ENCODE measurements at regions not wholly inside any gene's neighbourhood (a gene's known extent, or its start where the extent isn't known, plus 50 kb on each side); places are given as distances from the start of the nearest gene placed in this dataset.

DNA sequence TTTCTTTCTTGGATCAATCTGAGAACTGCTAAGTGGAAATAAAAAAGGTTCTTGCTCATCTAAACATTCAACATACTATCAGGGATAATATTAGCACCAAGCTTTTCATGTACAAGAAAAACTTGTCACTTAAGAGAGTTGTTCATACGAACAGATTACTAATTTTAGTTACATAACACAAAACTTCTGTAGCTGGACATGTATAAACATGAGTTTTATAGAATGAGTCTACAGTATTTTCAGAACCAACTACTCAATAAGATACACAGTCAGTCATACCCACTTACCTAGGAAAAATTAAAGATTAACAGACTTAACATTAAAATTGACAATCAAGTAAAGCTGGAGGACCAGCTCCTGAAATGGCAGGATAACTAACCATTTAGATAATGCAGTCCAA, 540.1 kb upstream of the FAM241A start:
- Histone ChIP-seq H3K4me2 (ENCODE audit: insufficient read depth, low read length) (no peak overlapping the region), H3K36me3 (ENCODE audit: control insufficient read depth, insufficient read depth, low read length) (no peaks in the 10 kb centered on the region), H3K79me2 (ENCODE audit: control insufficient read depth, insufficient read depth, low read length) (no peaks in the 10 kb centered on the region), H3K4me3 (no peak overlapping the region), H2AFZ (ENCODE audit: low read depth, low read length) (no peak overlapping the region), H3K27me3 (ENCODE audit: control insufficient read depth in 2 of 2, insufficient read depth in 2 of 2, low read length in 2 of 2) (no peaks in the 10 kb centered on the region), H3K9me1 (ENCODE audit: control insufficient read depth, insufficient read depth, low read length) (no peaks in the 10 kb centered on the region), H3K9ac (ENCODE audit: insufficient read depth in 1 of 2, low read depth in 2 of 2, low read length in 2 of 2) (no peak overlapping the region), H3K4me1 (replicated peaks in 1 of 2; ENCODE audit: control insufficient read depth in 2 of 2, insufficient read depth in 2 of 2, low read length in 2 of 2) (no peaks in the 10 kb centered on the region), H3K9me3 (replicated peaks; ENCODE audit: control insufficient read depth, insufficient read depth, low read depth, low read length) (no peaks in the 10 kb centered on the region), H3K27ac (ENCODE audit: extremely low read depth, low read depth, low read length) (no peak overlapping the region), H4K20me1 (replicated peaks; ENCODE audit: control insufficient read depth, insufficient read depth, low read length) (no peaks in the 10 kb centered on the region)
- ChIA-PET CTCF (ENCODE audit: low intra/inter-chr PET ratio) (no interaction called here), POLR2A (no interaction called here)
- DNase-seq (ENCODE audit: extremely low read depth in 1 of 4, low spot score in 3 of 4) (no peak), ATAC-seq (no peak), FAIRE-seq (no peak)
- no peak for TF ChIP-seq ZNF124 (CRISPR knock-in tag; IDR thresholded peaks at IDR 0.05)
- TF ChIP-seq ZNF766 (CRISPR knock-in tag; conservative IDR thresholded peaks at IDR 0.05) = no peak
- TF ChIP-seq MTA3 (IDR thresholded peaks at IDR 0.05; ENCODE audit: borderline replicate concordance) = no peak
- TF ChIP-seq ZNF699 (CRISPR knock-in tag; IDR thresholded peaks at IDR 0.05; ENCODE audit: insufficient replicate concordance) = no peak
- no peak for TF ChIP-seq CBX5 (IDR thresholded peaks at IDR 0.05; ENCODE audit: borderline replicate concordance, low read depth)
- no peak for TF ChIP-seq SRF (CRISPR knock-in tag; IDR thresholded peaks at IDR 0.05)
- TF ChIP-seq ZNF398 (CRISPR knock-in tag; IDR thresholded peaks at IDR 0.05) = no peak
- TF ChIP-seq ZNF583 (CRISPR knock-in tag; IDR thresholded peaks at IDR 0.05) = no peak
- no peak for TF ChIP-seq ZNF24 (IDR thresholded peaks at IDR 0.05)
- intact Hi-C loops (cut with micrococcal nuclease) (no loop called here), in situ Hi-C loops (cut with MboI) (no loop called here)
- BruUV-seq (replicated peaks) = no TSS peak
- WGBS (ENCODE audit: insufficient coverage, low coverage, missing lambda C conversion rate) = 0% methylated on average over 1 of the region's 1 CpG
